ENCODE measurements at regions not wholly inside any gene's neighbourhood (a gene's known extent, or its start where the extent isn't known, plus 50 kb on each side); places are given as distances from the start of the nearest gene placed in this dataset.

DNA sequence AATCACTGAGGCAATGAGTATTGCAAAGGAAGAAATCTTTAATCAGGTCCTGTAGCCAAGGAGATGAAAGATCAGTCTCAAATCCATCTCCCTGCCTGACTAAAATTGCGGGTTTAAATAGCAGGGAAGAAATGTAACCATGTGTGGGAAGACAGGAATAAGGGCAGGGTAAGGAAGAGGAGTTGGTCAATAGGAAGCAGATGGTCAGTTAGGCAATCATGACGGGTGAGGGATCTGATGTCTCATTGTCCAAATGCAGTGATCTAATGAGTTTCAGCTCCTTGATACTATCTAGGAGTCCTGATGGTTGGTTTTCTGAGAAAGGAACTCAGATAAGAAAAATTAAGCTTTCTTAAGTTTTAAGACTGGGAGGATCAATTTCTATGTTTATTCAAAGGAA is 200.8 kb downstream of the SPATA18 start:
- TF ChIP-seq, protein P1, sequence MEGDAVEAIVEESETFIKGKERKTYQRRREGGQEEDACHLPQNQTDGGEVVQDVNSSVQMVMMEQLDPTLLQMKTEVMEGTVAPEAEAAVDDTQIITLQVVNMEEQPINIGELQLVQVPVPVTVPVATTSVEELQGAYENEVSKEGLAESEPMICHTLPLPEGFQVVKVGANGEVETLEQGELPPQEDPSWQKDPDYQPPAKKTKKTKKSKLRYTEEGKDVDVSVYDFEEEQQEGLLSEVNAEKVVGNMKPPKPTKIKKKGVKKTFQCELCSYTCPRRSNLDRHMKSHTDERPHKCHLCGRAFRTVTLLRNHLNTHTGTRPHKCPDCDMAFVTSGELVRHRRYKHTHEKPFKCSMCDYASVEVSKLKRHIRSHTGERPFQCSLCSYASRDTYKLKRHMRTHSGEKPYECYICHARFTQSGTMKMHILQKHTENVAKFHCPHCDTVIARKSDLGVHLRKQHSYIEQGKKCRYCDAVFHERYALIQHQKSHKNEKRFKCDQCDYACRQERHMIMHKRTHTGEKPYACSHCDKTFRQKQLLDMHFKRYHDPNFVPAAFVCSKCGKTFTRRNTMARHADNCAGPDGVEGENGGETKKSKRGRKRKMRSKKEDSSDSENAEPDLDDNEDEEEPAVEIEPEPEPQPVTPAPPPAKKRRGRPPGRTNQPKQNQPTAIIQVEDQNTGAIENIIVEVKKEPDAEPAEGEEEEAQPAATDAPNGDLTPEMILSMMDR (IDR thresholded peaks at IDR 0.05; ENCODE audit: control insufficient read depth, extremely low read depth, insufficient read depth) = no peak
- DNase-seq (ENCODE audit: low read depth) = no peak
- H3K4me3 ChIP-seq (ENCODE audit: low read depth, low read length) = no peak overlapping the region

DNA sequence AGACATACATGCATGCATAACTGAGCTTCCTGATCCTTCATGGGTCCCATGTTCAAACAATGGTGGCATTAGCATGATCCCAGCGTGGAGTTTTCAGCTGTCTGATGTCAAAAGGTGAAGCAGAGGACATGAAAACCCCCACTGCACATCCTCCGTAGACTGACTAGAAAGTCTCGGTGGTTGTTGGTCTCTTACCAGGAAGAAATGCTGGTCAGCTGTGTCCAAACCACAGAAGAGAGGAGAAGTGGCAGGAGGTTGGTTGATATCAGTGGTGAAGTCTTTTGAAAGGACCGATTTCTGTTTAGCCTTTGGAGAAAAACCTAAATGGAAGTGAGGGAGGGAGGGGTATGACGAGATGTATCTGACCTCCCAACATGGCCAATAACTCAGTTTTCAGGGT is 201.9 kb downstream of the SPATA18 start:
- no peak for DNase-seq (ENCODE audit: low read depth)
- H3K4me3 ChIP-seq (ENCODE audit: low read depth, low read length) = no peak overlapping the region
- TF ChIP-seq, protein P1 (IDR thresholded peaks at IDR 0.05; ENCODE audit: control insufficient read depth, extremely low read depth, insufficient read depth) = no peak

DNA sequence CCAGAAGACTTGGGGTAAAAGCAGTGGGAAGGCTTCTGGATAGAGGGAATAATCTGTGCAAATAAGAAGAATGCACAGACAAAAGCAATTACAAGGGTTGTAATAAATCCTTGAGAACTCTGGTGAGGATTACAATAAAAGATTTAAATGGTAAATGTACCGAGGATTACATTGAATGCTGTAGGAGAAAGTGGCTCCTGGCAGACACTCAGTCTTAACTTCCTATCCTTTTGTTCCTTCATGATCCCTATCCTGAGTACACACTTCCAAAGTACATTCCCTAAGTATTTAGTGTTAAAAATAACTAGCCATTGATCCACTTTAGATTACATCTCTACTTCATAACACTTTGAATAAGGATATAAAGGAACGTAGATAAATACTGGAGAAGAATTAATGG is 205.4 kb downstream of the SPATA18 start:
- TF ChIP-seq, protein P1 (IDR thresholded peaks at IDR 0.05; ENCODE audit: control insufficient read depth, extremely low read depth, insufficient read depth) = no peak
- no peak for DNase-seq (ENCODE audit: low read depth)
- no peak overlapping the region for H3K4me3 ChIP-seq (ENCODE audit: low read depth, low read length)

DNA sequence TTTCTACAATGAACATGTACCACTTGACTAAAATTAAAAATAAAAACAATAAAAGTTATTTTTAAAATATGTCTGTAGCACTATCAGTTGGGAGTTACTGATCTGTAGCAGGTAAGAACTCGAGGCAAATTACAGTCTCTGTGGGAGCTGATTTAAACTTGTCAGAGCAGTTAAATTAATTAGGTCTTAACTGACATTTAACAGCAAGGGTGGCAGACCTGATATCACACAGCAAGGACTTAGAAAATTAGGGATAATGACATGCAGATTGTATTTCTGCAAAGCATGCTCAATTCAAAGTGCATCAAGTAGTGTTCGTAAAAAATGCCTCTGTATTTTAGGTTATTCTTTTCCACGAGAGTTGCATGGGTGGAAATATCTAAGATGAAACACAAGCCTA is 208.9 kb downstream of the SPATA18 start:
- no peak overlapping the region for H3K4me3 ChIP-seq (ENCODE audit: low read depth, low read length)
- DNase-seq (ENCODE audit: low read depth) = no peak
- TF ChIP-seq, protein P1 (IDR thresholded peaks at IDR 0.05; ENCODE audit: control insufficient read depth, extremely low read depth, insufficient read depth) = no peak

DNA sequence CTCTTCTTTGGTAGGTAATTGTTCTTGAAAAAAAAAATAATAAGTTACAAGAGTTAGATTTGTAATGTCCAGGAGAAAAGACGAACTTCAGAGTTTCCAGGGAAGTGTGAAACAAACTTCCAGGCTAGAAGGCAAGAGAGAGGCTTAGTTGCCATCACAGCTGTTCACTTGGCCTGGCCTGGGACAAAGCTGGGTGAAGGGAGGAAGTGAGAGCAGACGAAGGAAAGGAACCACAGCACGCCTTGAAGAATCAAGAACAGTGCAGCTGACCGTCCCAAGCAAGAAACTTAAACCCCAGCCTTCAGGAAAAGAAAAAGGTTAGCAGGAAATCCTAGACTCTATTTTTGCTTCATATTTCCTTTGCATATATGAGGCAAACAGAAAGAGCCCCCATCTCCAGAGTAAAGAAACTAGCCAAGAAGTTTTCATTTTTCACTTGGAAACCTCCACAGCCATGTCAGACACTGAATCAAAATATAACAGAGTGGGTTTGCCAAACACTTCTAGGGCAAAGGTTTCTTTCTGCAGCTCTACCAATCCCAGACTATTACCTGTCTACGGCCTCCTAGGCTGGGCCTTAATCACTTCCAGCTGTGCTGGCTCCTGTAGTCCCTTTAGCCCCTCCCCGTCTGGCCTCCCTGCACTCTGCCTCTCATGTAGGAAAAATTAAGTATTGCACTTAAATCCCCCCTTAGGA is 209.6 kb downstream of the SPATA18 start:
- H3K4me3 ChIP-seq (ENCODE audit: low read depth, low read length) = no peak overlapping the region
- TF ChIP-seq, protein P1 (IDR thresholded peaks at IDR 0.05; ENCODE audit: control insufficient read depth, extremely low read depth, insufficient read depth) = no peak
- no peak for DNase-seq (ENCODE audit: low read depth)

DNA sequence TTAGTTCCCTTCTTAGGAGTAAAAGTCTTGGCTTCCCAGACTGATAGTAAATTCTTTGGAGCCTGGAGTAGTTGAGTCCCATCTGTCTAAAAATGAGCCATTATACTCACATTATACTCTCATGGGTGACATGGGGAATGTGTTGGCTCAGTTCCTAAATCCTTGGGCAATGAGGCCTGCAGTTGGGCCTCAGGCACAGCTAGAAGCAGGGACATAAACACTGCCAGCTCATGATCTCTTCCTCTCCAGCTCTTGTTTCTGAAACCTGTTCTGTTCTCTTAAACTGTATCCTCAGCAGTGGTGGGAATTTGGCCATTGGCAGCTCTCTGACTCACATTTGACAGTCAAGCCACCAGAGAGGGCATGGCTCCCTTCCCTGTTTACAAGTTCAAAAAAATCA is 212.5 kb downstream of the SPATA18 start:
- no peak for DNase-seq (ENCODE audit: low read depth)
- TF ChIP-seq, protein P1 (IDR thresholded peaks at IDR 0.05; ENCODE audit: control insufficient read depth, extremely low read depth, insufficient read depth) = no peak
- H3K4me3 ChIP-seq (ENCODE audit: low read depth, low read length) = no peak overlapping the region
